H1 (cell line): ENCODE measurements at regions not wholly inside any gene's neighbourhood (a gene's known extent, or its start where the extent isn't known, plus 50 kb on each side); places are given as distances from the start of the nearest gene placed in this dataset.

Experiments used
- ASH2L ChIP-seq: fragments of 200-600, 300-600 bp; sonication (generic); IDR thresholded peaks from one replicate; pipeline ENCODE4 v1.7.1; 2017; ENCODE audit warnings: low read length
- KDM1A ChIP-seq: fragments of 200-600, 300-600 bp; sonication (generic); IDR thresholded peaks from 2 replicates; pipeline ENCODE4 v1.7.1; 2016; ENCODE audit warnings: mild to moderate bottlenecking, low read length, borderline replicate concordance
- POLR2AphosphoS5 ChIP-seq: IDR thresholded peaks from 2 replicates; pipeline ENCODE4 v1.6.1; 2011; ENCODE audit warnings: low read depth, low read length
- ZNF274 ChIP-seq: IDR thresholded peaks from 2 replicates; pipeline ENCODE4 v1.7.0; 2012; ENCODE audit warnings: low read length, borderline replicate concordance; ENCODE audit errors: extremely low read depth
- TF ChIP-seq, protein P1 (sequence below): IDR thresholded peaks from 2 replicates; pipeline ENCODE4 v1.6.1; 2012; ENCODE audit warnings: inconsistent platforms

DNA sequence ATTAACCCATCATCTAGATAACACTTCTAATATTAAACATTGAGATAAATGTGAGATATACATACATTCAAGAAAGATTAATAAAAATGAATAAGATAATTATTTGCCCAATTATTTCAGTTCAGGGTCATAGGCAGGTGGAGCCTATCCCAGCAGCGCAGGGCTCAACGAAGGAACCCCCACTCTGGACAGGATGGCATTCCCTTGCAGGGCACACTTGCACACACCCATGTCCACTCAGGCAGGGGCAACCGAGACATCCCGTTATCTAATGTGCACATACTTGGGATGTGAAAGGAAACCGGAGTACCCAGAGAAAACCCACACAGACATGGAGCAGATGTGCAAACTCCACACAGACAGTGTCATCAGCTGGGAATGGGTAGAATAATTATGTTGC lies 175.4 kb upstream of the CMC1 start (continued):
- TF ChIP-seq ZNF274 (no peak), POLR2AphosphoS5 (no peak), ASH2L (no peak), KDM1A (no peak)
- TF ChIP-seq, protein P1, sequence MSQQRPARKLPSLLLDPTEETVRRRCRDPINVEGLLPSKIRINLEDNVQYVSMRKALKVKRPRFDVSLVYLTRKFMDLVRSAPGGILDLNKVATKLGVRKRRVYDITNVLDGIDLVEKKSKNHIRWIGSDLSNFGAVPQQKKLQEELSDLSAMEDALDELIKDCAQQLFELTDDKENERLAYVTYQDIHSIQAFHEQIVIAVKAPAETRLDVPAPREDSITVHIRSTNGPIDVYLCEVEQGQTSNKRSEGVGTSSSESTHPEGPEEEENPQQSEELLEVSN = no peak
